Neuronal stem cell (in vitro differentiated cells): ENCODE measurements at regions not wholly inside any gene's neighbourhood (a gene's known extent, or its start where the extent isn't known, plus 50 kb on each side); places are given as distances from the start of the nearest gene placed in this dataset.

Experiments
- DNase-seq: peaks from one replicate; pipeline ENCODE4 v3.0.0-alpha.2; 2013; ENCODE audit warnings: low spot score
- H2AFZ ChIP-seq: one replicate; pipeline ENCODE4 v1.6.1; 2013; ENCODE audit warnings: mild to moderate bottlenecking, low read length, inconsistent platforms
- H2AK5ac ChIP-seq: 2 replicates; pipeline ENCODE4 v1.6.1; 2013; ENCODE audit warnings: low read depth, mild to moderate bottlenecking, inconsistent platforms, low read length, moderate library complexity, mixed read lengths
- H2BK120ac ChIP-seq: 2 replicates; pipeline ENCODE4 v1.6.1; 2013; ENCODE audit warnings: low read depth, mild to moderate bottlenecking, inconsistent platforms, low read length, moderate library complexity, mixed read lengths
- H2BK12ac ChIP-seq: one replicate; pipeline ENCODE4 v1.6.1; 2013; ENCODE audit warnings: low read length, inconsistent platforms
- H2BK15ac ChIP-seq: 2 replicates; pipeline ENCODE4 v1.6.1; 2013; ENCODE audit warnings: mild to moderate bottlenecking, low read length, inconsistent platforms, mixed read lengths
- H2BK5ac ChIP-seq: one replicate; pipeline ENCODE4 v1.6.1; 2013; ENCODE audit warnings: inconsistent platforms, mild to moderate bottlenecking, low read length, moderate library complexity
- H3K14ac ChIP-seq: one replicate; pipeline ENCODE4 v1.6.1; 2013; ENCODE audit warnings: low read length, inconsistent platforms
- H3K18ac ChIP-seq: 2 replicates; pipeline ENCODE4 v1.6.1; 2013; ENCODE audit warnings: low read length, inconsistent platforms
- H3K23ac ChIP-seq: 2 replicates; pipeline ENCODE4 v1.6.1; 2013; ENCODE audit warnings: low read depth, mild to moderate bottlenecking, mixed read lengths, low read length, inconsistent platforms; ENCODE audit not compliant: poor library complexity
- H3K27ac ChIP-seq: replicated peaks from 3 replicates; pipeline ENCODE4 v1.5.1; 2013; ENCODE audit warnings: low read length, inconsistent platforms
- H3K27me3 ChIP-seq, 3 experiments: 2 replicates each; pipeline ENCODE4 v1.6.1; 2013; ENCODE audit warnings: low read length in 3 of 3, mild to moderate bottlenecking in 2 of 3, inconsistent platforms in 1 of 3, low read depth in 1 of 3, mixed read lengths in 1 of 3, moderate library complexity in 1 of 3; ENCODE audit not compliant: control insufficient read depth in 3 of 3, insufficient read depth in 3 of 3
- H3K36me3 ChIP-seq, 2 donors: replicated peaks in 1 of 2; 2 replicates each; pipeline ENCODE4 v1.6.1; 2013; ENCODE audit warnings: low read length in 2 of 2; ENCODE audit not compliant: control insufficient read depth in 2 of 2, insufficient read depth in 2 of 2
- H3K4ac ChIP-seq: 2 replicates; pipeline ENCODE4 v1.6.1; 2013; ENCODE audit warnings: inconsistent platforms, mild to moderate bottlenecking, low read length, moderate library complexity
- H3K4me1 ChIP-seq, 2 donors: 1 replicate in 1 of 2; 2 replicates in 1 of 2; pipeline ENCODE4 v1.6.1; 2013; ENCODE audit warnings: low read length in 2 of 2, low read depth in 1 of 2; ENCODE audit not compliant: control insufficient read depth in 2 of 2, insufficient read depth in 1 of 2
- H3K4me2 ChIP-seq: one replicate; pipeline ENCODE4 v1.6.1; 2013; ENCODE audit warnings: mild to moderate bottlenecking, low read length, inconsistent platforms; ENCODE audit not compliant: insufficient read depth, poor library complexity, severe bottlenecking
- H3K4me3 ChIP-seq, 2 donors: 2 replicates each; pipeline ENCODE4 v1.5.1; 2013; ENCODE audit warnings: low read length in 2 of 2, mild to moderate bottlenecking in 2 of 2, inconsistent platforms in 1 of 2, moderate library complexity in 1 of 2
- H3K79me1 ChIP-seq: one replicate; pipeline ENCODE4 v1.6.1; 2013; ENCODE audit warnings: low read depth, mild to moderate bottlenecking, inconsistent platforms, low read length, moderate library complexity
- H3K9ac ChIP-seq: one replicate; pipeline ENCODE4 v1.6.1; 2013; ENCODE audit warnings: mild to moderate bottlenecking, low read depth, low read length, inconsistent platforms; ENCODE audit not compliant: poor library complexity
- H3K9me3 ChIP-seq, 2 donors: replicated peaks in 1 of 2; 2 replicates each; pipeline versions ENCODE3 to v1.6.1; 2013; ENCODE audit warnings: low read length in 2 of 2, mild to moderate bottlenecking in 2 of 2, inconsistent platforms in 1 of 2, low read depth in 1 of 2, mixed read lengths in 1 of 2, moderate library complexity in 1 of 2; ENCODE audit not compliant: control insufficient read depth in 2 of 2, insufficient read depth in 1 of 2
- H4K8ac ChIP-seq: one replicate; pipeline ENCODE4 v1.6.1; 2013; ENCODE audit warnings: low read depth, mild to moderate bottlenecking, inconsistent platforms, low read length, moderate library complexity
- H4K91ac ChIP-seq: one replicate; pipeline ENCODE4 v1.6.1; 2013; ENCODE audit warnings: low read length, low read depth, mild to moderate bottlenecking, inconsistent platforms; ENCODE audit not compliant: poor library complexity
- whole genome bisulfite sequencing, 2 donors: extraction: QIAGEN DNeasy Blood & Tissue Kit; methylation state at CpG; one replicate each; pipeline ENCODE4 v1.1.7; 2013; ENCODE audit warnings: missing lambda C conversion rate in 2 of 2, mixed read lengths in 1 of 2; ENCODE audit not compliant: insufficient read length in 2 of 2, insufficient replicate concordance in 1 of 2; ENCODE audit errors: extremely low coverage in 2 of 2; 5-methylcytosine and 5-hydroxymethylcytosine counted together

GRCh38 chrX:26649534-26649933 lies 433.6 kb downstream of the MAGEB5 start:
- no CpG with 5 or more reads among the region's 7 CpGs for WGBS, 2 donors

GRCh38 chrX:26631385-26631784 lies 415.4 kb downstream of the MAGEB5 start:
- Histone ChIP-seq H2BK15ac (no peak overlapping the region), H3K14ac (no peak overlapping the region), H3K27me3 (no peaks in the 10 kb centered on the region), H3K18ac (no peak overlapping the region), H3K36me3 (no peaks in the 10 kb centered on the region), H4K91ac (no peak overlapping the region), H3K9ac (no peak overlapping the region), H3K4me1 (no peaks in the 10 kb centered on the region), H3K27ac (no peak overlapping the region), H2AFZ (no peak overlapping the region), H3K4ac (no peak overlapping the region), H2AK5ac (no peak overlapping the region), H3K4me3 (no peak overlapping the region), H3K23ac (no peak overlapping the region), H3K79me1 (no peaks in the 10 kb centered on the region), H2BK12ac (no peak overlapping the region), H2BK5ac (no peak overlapping the region), H2BK120ac (no peak overlapping the region), H4K8ac (no peak overlapping the region), H3K4me2 (no peak overlapping the region), H3K9me3 (no peaks in the 10 kb centered on the region)
- no CpG with 5 or more reads among the region's 1 CpG for WGBS, 2 donors
- no peak for DNase-seq

More at GRCh38 chrX:26649534-26649933, 433.6 kb downstream of the MAGEB5 start:
- Histone ChIP-seq H3K36me3 (no peaks in the 10 kb centered on the region), H2AFZ (no peak overlapping the region), H3K9ac (no peak overlapping the region), H3K9me3 (no peaks in the 10 kb centered on the region), H3K18ac (no peak overlapping the region), H2BK5ac (no peak overlapping the region), H2AK5ac (no peak overlapping the region), H3K27me3 (no peaks in the 10 kb centered on the region), H3K4me3 (no peak overlapping the region), H3K14ac (no peak overlapping the region), H4K8ac (no peak overlapping the region), H3K4ac (no peak overlapping the region), H2BK15ac (no peak overlapping the region), H3K23ac (no peak overlapping the region), H3K4me1 (no peaks in the 10 kb centered on the region), H3K27ac (no peak overlapping the region), H3K4me2 (no peak overlapping the region), H2BK120ac (no peak overlapping the region), H2BK12ac (no peak overlapping the region), H3K79me1 (no peaks in the 10 kb centered on the region), H4K91ac (no peak overlapping the region)
- no peak for DNase-seq

- H2BK5ac ChIP-seq, result no peak overlapping the region
- H3K23ac ChIP-seq, result no peak overlapping the region
- no peaks in the 10 kb centered on the region for H3K27me3 ChIP-seq
- H3K4ac ChIP-seq, result no peak overlapping the region
- no peak overlapping the region for H3K18ac ChIP-seq
- no peak overlapping the region for H2AFZ ChIP-seq
- H2BK12ac ChIP-seq, result no peak overlapping the region
- H2BK120ac ChIP-seq, result no peak overlapping the region
- no CpG with 5 or more reads among the region's 2 CpGs for WGBS, 2 donors
- H3K9me3 ChIP-seq, result no peaks in the 10 kb centered on the region
- H3K36me3 ChIP-seq, result no peaks in the 10 kb centered on the region
- no peak overlapping the region for H4K8ac ChIP-seq
- H3K79me1 ChIP-seq, result no peaks in the 10 kb centered on the region
- H3K27ac ChIP-seq, result no peak overlapping the region
- no peak overlapping the region for H2BK15ac ChIP-seq
- no peak for DNase-seq
- no peak overlapping the region for H3K9ac ChIP-seq
- no peak overlapping the region for H3K4me2 ChIP-seq
- no peaks in the 10 kb centered on the region for H3K4me1 ChIP-seq
- H3K14ac ChIP-seq, result no peak overlapping the region
- H2AK5ac ChIP-seq, result no peak overlapping the region
- no peak overlapping the region for H4K91ac ChIP-seq
- H3K4me3 ChIP-seq, result no peak overlapping the region
Observed at GRCh38 chrX:26613956-26614355, 398.0 kb downstream of the MAGEB5 start.

GRCh38 chrX:26606971-26607370 lies 391.0 kb downstream of the MAGEB5 start:
- Histone ChIP-seq H3K4me1 (no peaks in the 10 kb centered on the region), H3K79me1 (no peaks in the 10 kb centered on the region), H3K23ac (no peak overlapping the region), H2AFZ (no peak overlapping the region), H3K27ac (no peak overlapping the region), H2AK5ac (no peak overlapping the region), H3K9ac (no peak overlapping the region), H2BK120ac (no peak overlapping the region), H3K27me3 (no peaks in the 10 kb centered on the region), H3K4me3 (no peak overlapping the region), H2BK15ac (no peak overlapping the region), H3K9me3 (no peaks in the 10 kb centered on the region), H3K4me2 (no peak overlapping the region), H3K14ac (no peak overlapping the region), H3K4ac (no peak overlapping the region), H4K91ac (no peak overlapping the region), H3K18ac (no peak overlapping the region), H2BK12ac (no peak overlapping the region), H2BK5ac (no peak overlapping the region), H3K36me3 (no peaks in the 10 kb centered on the region), H4K8ac (no peak overlapping the region)
- DNase-seq, result no peak
- no CpG with 5 or more reads among the region's 1 CpG for WGBS, 2 donors
